ENCODE measurements at regions not wholly inside any gene's neighbourhood (a gene's known extent, or its start where the extent isn't known, plus 50 kb on each side); places are given as distances from the start of the nearest gene placed in this dataset.
"Not testable (repeated sequence)": the region's sequence is repeated elsewhere in the genome, so short reads cannot be mapped to it uniquely, and the experiment has no call there.

DNA sequence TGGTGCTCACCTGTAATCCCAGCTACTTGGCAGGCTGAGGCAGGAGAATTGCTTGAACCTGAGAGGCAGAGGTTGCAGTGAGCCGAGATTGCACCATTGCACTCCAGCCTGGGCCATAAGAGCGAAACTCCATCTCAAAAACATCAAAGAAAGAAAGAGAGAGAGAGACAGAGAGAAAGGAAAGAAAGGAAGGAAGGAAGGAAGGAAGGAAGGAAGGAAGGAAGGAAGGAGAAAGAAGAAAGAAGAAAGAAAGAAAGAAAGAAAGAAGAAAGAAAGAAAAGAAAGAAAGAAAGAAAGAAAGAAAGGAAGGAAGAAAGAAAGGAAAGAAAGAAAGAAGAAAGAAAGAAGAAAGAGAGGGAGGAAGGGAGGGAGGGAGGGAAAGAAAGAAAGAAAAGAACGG is 69.4 kb upstream of the SLC25A33 start:
- DNase-seq: not testable (repeated sequence)

DNA sequence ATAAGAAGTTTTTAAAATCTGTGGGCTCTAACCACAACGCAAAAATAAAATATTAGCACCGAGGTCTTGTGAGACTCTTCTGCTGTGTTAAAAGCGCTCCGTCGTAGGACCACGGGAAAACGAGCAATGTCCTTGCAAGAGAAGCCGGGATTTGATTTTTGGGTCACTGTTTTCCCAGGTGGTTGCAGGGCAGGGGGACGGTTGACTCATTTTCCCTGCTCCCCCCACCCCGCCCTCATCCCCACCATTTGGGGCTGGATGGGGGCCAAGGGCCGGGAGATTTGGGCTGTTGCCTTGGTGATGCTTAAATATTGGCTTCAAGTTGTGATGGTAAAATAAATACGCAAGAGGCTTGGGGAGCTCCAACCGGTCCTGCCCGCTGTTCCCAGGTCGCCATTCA is 67.6 kb upstream of the SLC25A33 start:
- DNase-seq: no peak

DNA sequence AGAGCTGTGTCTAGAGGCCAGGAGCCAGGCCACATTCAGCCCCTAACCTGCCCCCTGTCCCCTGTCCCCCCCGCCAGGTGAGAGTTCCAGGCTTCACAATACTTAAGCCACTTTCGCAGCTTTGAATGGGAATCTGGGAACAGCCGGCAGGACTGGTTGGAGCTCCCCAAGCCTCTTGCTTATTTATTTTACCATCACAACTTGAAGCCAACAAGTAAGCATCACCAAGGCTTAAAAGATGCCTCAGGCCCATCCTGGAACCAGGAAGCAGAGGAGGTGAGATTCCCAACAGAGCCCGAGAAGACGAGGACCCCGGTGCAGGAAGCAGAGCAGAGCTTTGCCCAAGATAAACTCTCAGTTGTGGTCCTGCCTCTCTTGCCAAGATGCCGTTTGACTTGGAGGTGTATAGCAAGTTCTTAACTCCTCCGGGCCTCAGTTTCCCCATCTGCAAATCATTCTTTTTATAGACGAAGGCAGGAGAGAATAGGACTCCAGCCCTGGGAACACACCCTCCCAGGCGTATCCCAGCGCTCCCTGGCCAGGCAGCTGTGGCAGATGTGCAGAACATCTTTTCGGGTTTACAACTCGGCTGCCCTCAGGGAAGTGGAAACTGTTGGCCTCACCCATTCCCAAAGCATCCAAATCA is 66.8 kb upstream of the SLC25A33 start:
- DNase-seq: no peak

DNA sequence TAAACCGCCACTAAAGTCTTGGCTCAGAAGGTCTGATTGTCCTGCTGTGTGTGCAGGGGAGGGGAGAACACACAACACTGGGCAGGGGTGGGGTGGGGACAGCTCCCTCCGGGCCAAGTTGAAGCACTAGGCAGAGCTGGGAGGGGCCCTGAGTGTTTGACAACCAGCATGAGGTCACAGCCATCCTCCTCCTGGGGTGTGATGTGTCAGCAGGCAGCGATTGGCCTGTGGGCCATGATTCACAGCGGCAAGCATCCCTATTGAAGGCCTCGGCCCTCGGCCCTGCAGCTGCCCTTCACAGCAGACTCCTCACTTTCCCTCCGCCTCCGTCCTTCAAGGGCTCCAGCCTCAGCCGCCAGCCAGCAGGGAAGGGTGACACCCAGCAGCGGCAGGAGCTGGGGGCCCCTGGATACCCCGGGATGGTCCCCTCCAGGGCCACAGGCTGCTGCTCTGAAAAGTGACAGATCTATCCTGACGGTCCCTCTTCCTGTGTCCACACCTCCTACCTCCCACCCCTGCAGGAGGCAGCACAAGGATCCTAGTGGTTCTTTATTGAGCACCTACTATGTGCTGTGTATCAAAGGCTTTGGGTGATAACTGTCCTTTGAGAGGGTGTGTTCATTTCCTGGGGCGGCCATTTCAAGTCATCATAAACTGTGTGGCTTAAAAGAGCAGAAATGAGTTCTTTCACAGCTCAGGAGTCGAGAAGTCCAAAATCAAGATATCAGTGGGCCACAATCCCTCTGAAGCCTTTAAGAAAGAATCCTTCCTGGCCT is 66.0 kb upstream of the SLC25A33 start:
- DNase-seq: peak; percentile 68 to 81

DNA sequence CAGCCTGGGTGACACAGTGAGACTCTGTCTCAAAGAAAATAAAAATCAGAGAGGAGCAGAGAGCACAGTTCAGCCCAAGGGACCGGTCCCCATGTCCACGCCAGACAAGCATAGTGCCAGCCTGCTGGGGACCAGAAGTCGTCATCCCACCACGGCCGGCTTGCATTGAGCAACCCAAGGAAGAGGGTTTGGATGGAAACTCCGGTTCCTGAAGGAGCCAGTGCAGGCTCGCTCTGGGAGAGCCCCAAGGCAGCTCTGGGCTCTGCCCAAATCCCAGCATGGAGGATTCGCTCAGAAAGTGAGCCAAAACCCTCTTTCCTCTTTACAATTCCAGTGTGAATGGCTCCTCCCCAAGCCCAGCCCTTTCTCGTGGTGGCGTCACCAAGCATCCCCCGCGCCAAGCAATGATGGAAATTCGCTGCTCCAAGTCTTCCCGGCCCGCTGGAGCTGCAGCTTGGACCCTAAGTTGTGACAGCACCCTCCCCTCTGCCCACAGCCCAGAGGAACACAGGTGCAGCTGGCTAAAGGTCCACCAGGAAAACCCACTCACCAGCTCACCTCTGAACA is 64.1 kb upstream of the SLC25A33 start:
- no peak for DNase-seq

DNA sequence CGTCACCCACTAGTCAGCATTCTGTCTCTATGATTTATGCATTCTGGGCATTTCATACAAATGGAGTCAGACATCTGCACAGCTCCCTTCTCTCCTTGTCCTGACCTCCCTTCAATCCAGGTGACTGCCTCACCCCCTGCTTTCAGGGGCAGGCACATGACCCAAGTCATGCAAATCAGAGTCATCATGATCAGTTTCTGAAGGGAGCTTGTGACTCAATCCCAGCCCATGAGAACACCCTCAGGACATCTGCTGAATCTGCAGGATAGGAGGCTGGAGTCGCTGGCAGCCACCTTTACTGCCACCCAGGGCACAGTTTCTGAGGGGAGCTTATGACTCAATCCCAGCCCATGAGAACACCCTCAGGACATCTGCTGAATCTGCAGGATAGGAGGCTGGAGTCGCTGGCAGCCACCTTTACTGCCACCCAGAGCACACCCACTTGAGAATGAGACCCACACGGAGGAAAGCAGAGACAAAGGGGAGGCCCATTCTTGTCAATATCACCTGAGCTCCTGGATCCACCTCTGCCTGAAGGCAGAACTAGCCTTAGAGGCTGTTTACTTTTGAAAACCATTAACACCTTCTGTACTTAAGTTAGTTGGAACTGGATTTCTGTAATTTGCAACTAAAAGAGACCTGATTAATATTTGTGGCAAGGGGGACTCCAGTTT is 62.3 kb upstream of the SLC25A33 start:
- no peak for DNase-seq

DNA sequence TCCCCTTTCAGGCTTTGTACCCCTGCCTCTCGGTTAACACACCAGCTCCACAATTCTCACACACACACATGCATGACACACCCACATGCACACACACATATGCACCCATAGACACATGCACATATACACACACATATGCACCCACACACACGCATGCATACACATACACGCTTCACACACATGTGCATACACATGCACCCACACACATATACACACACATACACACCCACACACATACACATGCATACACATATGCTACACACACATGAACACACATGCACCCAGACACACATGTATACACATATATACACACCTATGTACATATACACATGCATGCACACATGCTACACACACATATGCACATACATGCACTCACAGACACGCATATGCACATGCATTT is 61.7 kb upstream of the SLC25A33 start:
- no peak for DNase-seq

DNA sequence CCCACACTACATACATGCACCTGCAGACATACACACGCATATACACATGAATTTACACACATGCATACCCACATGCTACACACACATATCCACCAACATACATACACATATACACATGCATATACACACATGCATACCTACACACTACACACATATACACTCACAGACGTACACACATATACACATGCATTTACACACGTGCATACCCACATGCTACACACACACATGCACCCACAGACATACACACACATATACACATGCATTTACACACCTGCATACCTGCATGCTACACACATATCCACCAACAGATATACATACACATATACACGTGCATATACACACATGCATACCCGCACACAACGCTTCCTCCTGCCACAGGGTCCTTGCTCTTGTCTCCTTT is 61.2 kb upstream of the SLC25A33 start:
- no peak for DNase-seq

DNA sequence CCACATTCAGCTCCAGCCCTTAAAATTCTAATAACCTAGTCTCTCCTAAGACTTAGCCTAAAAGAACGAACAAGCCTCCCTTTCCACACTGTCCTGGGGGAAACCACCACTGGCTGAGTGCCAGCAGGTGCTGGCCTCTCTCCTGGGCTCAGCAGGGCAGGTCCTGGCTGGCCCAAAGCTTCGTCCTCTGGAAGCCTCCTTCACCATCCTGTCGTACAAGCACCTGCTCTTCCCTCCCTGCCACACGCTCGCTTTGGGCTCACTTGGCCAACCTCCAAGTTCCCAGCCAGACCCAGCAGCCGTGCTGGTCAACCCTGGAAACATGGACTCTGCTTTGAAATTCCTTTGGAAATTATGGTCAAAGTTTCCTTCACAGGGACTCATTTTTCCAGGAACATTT is 58.2 kb upstream of the SLC25A33 start:
- peak; percentile 77 to 79 for DNase-seq

DNA sequence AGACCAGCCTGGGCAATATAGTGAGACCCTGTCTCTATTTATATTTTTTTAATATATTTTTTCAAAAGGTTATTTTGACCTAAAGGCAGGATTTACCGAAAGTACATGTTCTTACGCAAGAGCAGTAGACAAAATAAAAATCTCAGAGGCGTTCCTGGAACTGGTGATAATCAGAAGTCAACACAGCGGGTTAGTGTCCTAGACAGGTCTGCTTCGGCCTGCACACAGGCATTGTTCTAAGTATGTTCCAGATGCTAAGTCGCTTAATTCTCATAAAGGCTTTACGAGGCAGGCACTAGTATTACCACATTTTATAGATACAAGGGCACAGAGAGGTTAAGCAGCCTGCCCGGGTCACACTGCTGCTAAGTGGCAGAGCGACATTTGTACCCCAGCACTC is 56.9 kb upstream of the SLC25A33 start:
- DNase-seq: no peak

DNA sequence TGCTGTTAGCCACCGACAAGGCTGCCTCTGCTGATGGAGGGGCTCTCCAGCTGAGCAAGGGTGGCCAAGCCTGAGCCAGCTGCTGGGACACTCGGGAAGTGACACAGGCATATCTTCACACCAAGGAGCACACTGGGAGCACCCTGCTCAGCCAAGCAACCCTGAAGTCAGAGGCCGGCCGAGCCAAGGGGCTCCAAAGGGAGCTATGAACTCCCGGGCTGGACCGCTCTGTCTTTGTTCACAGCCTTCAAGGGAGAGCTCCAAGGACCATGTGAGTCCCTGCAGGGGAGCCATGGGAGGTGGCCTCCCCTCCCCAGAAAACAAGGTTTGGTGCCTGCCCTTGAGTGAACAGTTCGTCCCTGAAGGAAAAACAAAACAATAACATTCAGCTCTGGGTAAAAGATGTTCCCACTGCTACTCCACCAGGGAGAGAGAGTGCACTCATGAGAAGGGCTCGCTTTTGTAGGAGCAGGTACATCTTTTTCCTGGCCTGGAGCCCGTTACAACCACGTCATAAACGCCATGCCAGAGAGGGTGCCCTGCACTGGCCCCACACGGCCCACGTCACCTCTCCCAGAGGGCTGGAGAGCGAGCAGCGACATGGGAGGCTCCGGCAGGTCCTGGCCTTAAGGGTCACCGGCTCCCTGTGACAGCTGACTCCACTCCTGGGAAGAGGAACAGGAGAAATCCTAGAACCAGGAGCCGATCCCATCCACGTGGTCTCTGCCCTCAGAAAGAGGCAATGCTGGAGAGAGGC is 56.3 kb upstream of the SLC25A33 start:
- peak; percentile 30 to 63 for DNase-seq

DNA sequence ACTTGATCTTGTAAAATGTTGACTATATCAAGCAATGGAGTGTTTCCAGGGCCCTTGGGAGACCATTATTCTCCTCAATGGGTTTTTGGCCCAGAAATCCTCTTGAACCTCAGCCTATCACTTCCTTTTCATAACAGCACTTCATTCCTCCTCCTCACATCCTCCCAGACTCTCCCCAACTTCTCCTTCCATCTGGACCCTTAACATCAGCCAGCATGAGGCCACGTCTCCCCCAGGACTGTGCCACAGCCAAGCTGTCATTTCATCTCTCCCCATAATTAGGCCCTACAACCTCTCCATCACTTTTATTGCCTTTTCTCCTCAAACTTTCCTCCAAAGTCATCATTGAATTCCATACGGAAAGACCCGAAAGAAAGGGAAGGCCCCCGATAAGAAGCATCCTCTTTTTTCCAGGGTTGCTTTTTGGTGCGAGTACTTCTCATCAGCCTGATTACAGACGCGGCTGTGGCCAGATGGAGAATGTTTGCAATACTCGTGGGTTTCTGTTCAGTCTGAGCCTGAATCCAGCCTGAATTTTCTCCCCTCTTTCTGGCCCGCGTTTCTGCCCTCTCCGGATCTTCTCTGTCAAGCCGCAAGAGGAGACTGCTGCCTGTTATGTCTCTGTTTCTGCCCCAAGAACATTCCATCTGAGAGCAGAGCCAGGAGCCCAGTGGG is 52.7 kb upstream of the SLC25A33 start:
- no peak for DNase-seq

All from SHP77 (cell line).